ENCODE measurements at regions not wholly inside any gene's neighbourhood (a gene's known extent, or its start where the extent isn't known, plus 50 kb on each side); places are given as distances from the start of the nearest gene placed in this dataset.
"Not testable (repeated sequence)": the region's sequence is repeated elsewhere in the genome, so short reads cannot be mapped to it uniquely, and the experiment has no call there.

- intact Hi-C loops (cut with micrococcal nuclease; ENCODE audit: unreplicated experiment); BruUV-seq (replicated peaks); H3K4me1 Mint-ChIP-seq (ENCODE audit: low read depth, unreplicated experiment); CTCF ChIA-PET; H3K9me3 Mint-ChIP-seq (ENCODE audit: low read depth, unreplicated experiment); H3K27ac Mint-ChIP-seq (ENCODE audit: unreplicated experiment); H3K27me3 Mint-ChIP-seq (ENCODE audit: unreplicated experiment): not testable (repeated sequence)
- Mint-ChIP-seq H3K36me3 (ENCODE audit: insufficient read depth, unreplicated experiment) (peaks cover 23% of the 10 kb centered on the region), H3K4me3 (ENCODE audit: low read depth, unreplicated experiment) (peak overlapping the region; percentile 69)
- DNase-seq = peak; percentile 96
Observed at GRCh38 chr4:3955321-3956164, 189.4 kb downstream of the ADRA2C start.

- not testable (repeated sequence) for H3K27ac Mint-ChIP-seq (ENCODE audit: unreplicated experiment)
Observed at GRCh38 chr4:3956165-3956867, 190.1 kb downstream of the ADRA2C start.

GRCh38 chr4:3961091-3961672 lies 195.0 kb downstream of the ADRA2C start:
- BruUV-seq (replicated peaks); H3K4me3 Mint-ChIP-seq (ENCODE audit: low read depth, unreplicated experiment); CTCF ChIA-PET; H3K36me3 Mint-ChIP-seq (ENCODE audit: insufficient read depth, unreplicated experiment); intact Hi-C loops (cut with micrococcal nuclease; ENCODE audit: unreplicated experiment); H3K4me1 Mint-ChIP-seq (ENCODE audit: low read depth, unreplicated experiment); DNase-seq; H3K27ac Mint-ChIP-seq (ENCODE audit: unreplicated experiment); H3K27me3 Mint-ChIP-seq (ENCODE audit: unreplicated experiment); H3K9me3 Mint-ChIP-seq (ENCODE audit: low read depth, unreplicated experiment): not testable (repeated sequence)

More at GRCh38 chr4:3956165-3956867, 190.1 kb downstream of the ADRA2C start:
- BruUV-seq (replicated peaks); H3K4me1 Mint-ChIP-seq (ENCODE audit: low read depth, unreplicated experiment); H3K9me3 Mint-ChIP-seq (ENCODE audit: low read depth, unreplicated experiment); DNase-seq; intact Hi-C loops (cut with micrococcal nuclease; ENCODE audit: unreplicated experiment); CTCF ChIA-PET; H3K27me3 Mint-ChIP-seq (ENCODE audit: unreplicated experiment): not testable (repeated sequence)
- H3K36me3 Mint-ChIP-seq (ENCODE audit: insufficient read depth, unreplicated experiment) = peaks cover 23% of the 10 kb centered on the region
- peak overlapping the region; percentile 69 for H3K4me3 Mint-ChIP-seq (ENCODE audit: low read depth, unreplicated experiment)

- H3K4me1 Mint-ChIP-seq (ENCODE audit: low read depth, unreplicated experiment); CTCF ChIA-PET; H3K27ac Mint-ChIP-seq (ENCODE audit: unreplicated experiment); H3K9me3 Mint-ChIP-seq (ENCODE audit: low read depth, unreplicated experiment); intact Hi-C loops (cut with micrococcal nuclease; ENCODE audit: unreplicated experiment); H3K27me3 Mint-ChIP-seq (ENCODE audit: unreplicated experiment); BruUV-seq (replicated peaks); H3K4me3 Mint-ChIP-seq (ENCODE audit: low read depth, unreplicated experiment); H3K36me3 Mint-ChIP-seq (ENCODE audit: insufficient read depth, unreplicated experiment); DNase-seq: not testable (repeated sequence)
Observed at GRCh38 chr4:3964572-3965278, 198.5 kb downstream of the ADRA2C start.

- H3K4me1 Mint-ChIP-seq (ENCODE audit: low read depth, unreplicated experiment); DNase-seq; intact Hi-C loops (cut with micrococcal nuclease; ENCODE audit: unreplicated experiment); H3K27me3 Mint-ChIP-seq (ENCODE audit: unreplicated experiment); H3K27ac Mint-ChIP-seq (ENCODE audit: unreplicated experiment); H3K4me3 Mint-ChIP-seq (ENCODE audit: low read depth, unreplicated experiment); CTCF ChIA-PET; H3K36me3 Mint-ChIP-seq (ENCODE audit: insufficient read depth, unreplicated experiment); BruUV-seq (replicated peaks); H3K9me3 Mint-ChIP-seq (ENCODE audit: low read depth, unreplicated experiment): not testable (repeated sequence)
Observed at GRCh38 chr4:3967204-3967603, 201.0 kb downstream of the ADRA2C start.

GRCh38 chr4:3972626-3973025 lies 206.4 kb downstream of the ADRA2C start:
- BruUV-seq (replicated peaks); H3K9me3 Mint-ChIP-seq (ENCODE audit: low read depth, unreplicated experiment); CTCF ChIA-PET; DNase-seq; H3K27ac Mint-ChIP-seq (ENCODE audit: unreplicated experiment); intact Hi-C loops (cut with micrococcal nuclease; ENCODE audit: unreplicated experiment); H3K4me1 Mint-ChIP-seq (ENCODE audit: low read depth, unreplicated experiment); H3K4me3 Mint-ChIP-seq (ENCODE audit: low read depth, unreplicated experiment); H3K36me3 Mint-ChIP-seq (ENCODE audit: insufficient read depth, unreplicated experiment): not testable (repeated sequence)
- H3K27me3 Mint-ChIP-seq (ENCODE audit: unreplicated experiment) = peaks cover 36% of the 10 kb centered on the region

GRCh38 chr4:3973581-3974200 lies 207.5 kb downstream of the ADRA2C start:
- intact Hi-C loops (cut with micrococcal nuclease; ENCODE audit: unreplicated experiment); H3K9me3 Mint-ChIP-seq (ENCODE audit: low read depth, unreplicated experiment); CTCF ChIA-PET; BruUV-seq (replicated peaks); H3K4me3 Mint-ChIP-seq (ENCODE audit: low read depth, unreplicated experiment); H3K36me3 Mint-ChIP-seq (ENCODE audit: insufficient read depth, unreplicated experiment); H3K4me1 Mint-ChIP-seq (ENCODE audit: low read depth, unreplicated experiment); H3K27ac Mint-ChIP-seq (ENCODE audit: unreplicated experiment); DNase-seq: not testable (repeated sequence)
- peaks cover 47% of the 10 kb centered on the region for H3K27me3 Mint-ChIP-seq (ENCODE audit: unreplicated experiment)

GRCh38 chr4:3983518-3984125 lies 217.4 kb downstream of the ADRA2C start:
- intact Hi-C loops (cut with micrococcal nuclease; ENCODE audit: unreplicated experiment); BruUV-seq (replicated peaks); H3K9me3 Mint-ChIP-seq (ENCODE audit: low read depth, unreplicated experiment); DNase-seq; CTCF ChIA-PET; H3K4me3 Mint-ChIP-seq (ENCODE audit: low read depth, unreplicated experiment); H3K36me3 Mint-ChIP-seq (ENCODE audit: insufficient read depth, unreplicated experiment); H3K4me1 Mint-ChIP-seq (ENCODE audit: low read depth, unreplicated experiment); H3K27ac Mint-ChIP-seq (ENCODE audit: unreplicated experiment): not testable (repeated sequence)
- peaks cover 42% of the 10 kb centered on the region for H3K27me3 Mint-ChIP-seq (ENCODE audit: unreplicated experiment)

- H3K4me3 Mint-ChIP-seq (ENCODE audit: low read depth, unreplicated experiment); CTCF ChIA-PET; BruUV-seq (replicated peaks); H3K36me3 Mint-ChIP-seq (ENCODE audit: insufficient read depth, unreplicated experiment); DNase-seq; intact Hi-C loops (cut with micrococcal nuclease; ENCODE audit: unreplicated experiment); H3K9me3 Mint-ChIP-seq (ENCODE audit: low read depth, unreplicated experiment); H3K27ac Mint-ChIP-seq (ENCODE audit: unreplicated experiment); H3K4me1 Mint-ChIP-seq (ENCODE audit: low read depth, unreplicated experiment): not testable (repeated sequence)
- peaks cover 46% of the 10 kb centered on the region for H3K27me3 Mint-ChIP-seq (ENCODE audit: unreplicated experiment)
Observed at GRCh38 chr4:3984796-3985195, 218.6 kb downstream of the ADRA2C start.
